BJ (cell line): ENCODE measurements at regions not wholly inside any gene's neighbourhood (a gene's known extent, or its start where the extent isn't known, plus 50 kb on each side); places are given as distances from the start of the nearest gene placed in this dataset.

Experiments
- CTCF ChIA-PET: fragments of 350-600 bp; formaldehyde crosslinking; extraction: SDS; loops from one replicate; lab custom pipeline; 2021; ENCODE audit warnings: antibody characterized with exemption, inconsistent platforms; lab: Yijun Ruan, JAX
- POLR2A ChIA-PET: fragments of 300-600 bp; sonication (Branson Sonifier 250); formaldehyde crosslinking; extraction: SDS; loops from one replicate; lab custom pipeline; 2021; ENCODE audit warnings: antibody characterized with exemption; lab: Charles Lee
- DNase-seq: peaks from one replicate; pipeline ENCODE4 v3.0.0-alpha.2; 2011; ENCODE audit warnings: low read depth
- H3K27me3 ChIP-seq: 2 replicates; pipeline ENCODE4 v1.6.0; 2011; ENCODE audit warnings: low read length; ENCODE audit not compliant: control insufficient read depth, insufficient read depth
- H3K36me3 ChIP-seq: 2 replicates; pipeline ENCODE4 v1.5.1; 2011; ENCODE audit warnings: low read length; ENCODE audit not compliant: control insufficient read depth, insufficient read depth
- H3K4me3 ChIP-seq: 2 replicates; pipeline ENCODE4 v1.5.1; 2011; ENCODE audit warnings: low read depth, mild to moderate bottlenecking, control low read depth, low read length
- TF ChIP-seq, protein P1 (sequence below): IDR thresholded peaks from 2 replicates; pipeline ENCODE4 v1.5.1; 2011; ENCODE audit warnings: low read depth, mild to moderate bottlenecking, control low read depth, inconsistent platforms, low read length, moderate library complexity; ENCODE audit not compliant: insufficient read depth

DNA sequence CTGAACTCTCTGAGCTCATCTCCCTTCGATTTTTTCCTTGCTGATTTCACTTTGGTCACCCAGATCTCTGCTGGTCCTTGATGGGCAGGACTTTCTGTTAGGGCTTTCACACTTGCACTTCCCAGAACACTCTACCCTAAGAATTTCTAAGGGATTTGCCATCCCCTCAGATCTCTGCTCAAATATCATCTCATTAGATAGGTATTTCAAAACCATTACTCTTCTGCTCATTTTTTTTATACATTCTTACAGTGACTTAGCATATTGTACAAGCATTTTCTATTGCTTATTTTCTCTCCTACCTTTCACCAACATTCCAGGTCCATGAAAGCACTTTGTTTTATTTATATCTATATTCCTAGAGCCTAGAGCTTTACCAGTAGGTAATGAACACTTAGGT lies 913.3 kb downstream of the PDHA2 start:
- CTCF ChIA-PET, result no interaction called here
- POLR2A ChIA-PET, result no interaction called here
- Histone ChIP-seq H3K27me3 (no peaks in the 10 kb centered on the region), H3K4me3 (no peak overlapping the region), H3K36me3 (no peaks in the 10 kb centered on the region)
- no peak for DNase-seq
- TF ChIP-seq, protein P1, sequence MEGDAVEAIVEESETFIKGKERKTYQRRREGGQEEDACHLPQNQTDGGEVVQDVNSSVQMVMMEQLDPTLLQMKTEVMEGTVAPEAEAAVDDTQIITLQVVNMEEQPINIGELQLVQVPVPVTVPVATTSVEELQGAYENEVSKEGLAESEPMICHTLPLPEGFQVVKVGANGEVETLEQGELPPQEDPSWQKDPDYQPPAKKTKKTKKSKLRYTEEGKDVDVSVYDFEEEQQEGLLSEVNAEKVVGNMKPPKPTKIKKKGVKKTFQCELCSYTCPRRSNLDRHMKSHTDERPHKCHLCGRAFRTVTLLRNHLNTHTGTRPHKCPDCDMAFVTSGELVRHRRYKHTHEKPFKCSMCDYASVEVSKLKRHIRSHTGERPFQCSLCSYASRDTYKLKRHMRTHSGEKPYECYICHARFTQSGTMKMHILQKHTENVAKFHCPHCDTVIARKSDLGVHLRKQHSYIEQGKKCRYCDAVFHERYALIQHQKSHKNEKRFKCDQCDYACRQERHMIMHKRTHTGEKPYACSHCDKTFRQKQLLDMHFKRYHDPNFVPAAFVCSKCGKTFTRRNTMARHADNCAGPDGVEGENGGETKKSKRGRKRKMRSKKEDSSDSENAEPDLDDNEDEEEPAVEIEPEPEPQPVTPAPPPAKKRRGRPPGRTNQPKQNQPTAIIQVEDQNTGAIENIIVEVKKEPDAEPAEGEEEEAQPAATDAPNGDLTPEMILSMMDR, result no peak

DNA sequence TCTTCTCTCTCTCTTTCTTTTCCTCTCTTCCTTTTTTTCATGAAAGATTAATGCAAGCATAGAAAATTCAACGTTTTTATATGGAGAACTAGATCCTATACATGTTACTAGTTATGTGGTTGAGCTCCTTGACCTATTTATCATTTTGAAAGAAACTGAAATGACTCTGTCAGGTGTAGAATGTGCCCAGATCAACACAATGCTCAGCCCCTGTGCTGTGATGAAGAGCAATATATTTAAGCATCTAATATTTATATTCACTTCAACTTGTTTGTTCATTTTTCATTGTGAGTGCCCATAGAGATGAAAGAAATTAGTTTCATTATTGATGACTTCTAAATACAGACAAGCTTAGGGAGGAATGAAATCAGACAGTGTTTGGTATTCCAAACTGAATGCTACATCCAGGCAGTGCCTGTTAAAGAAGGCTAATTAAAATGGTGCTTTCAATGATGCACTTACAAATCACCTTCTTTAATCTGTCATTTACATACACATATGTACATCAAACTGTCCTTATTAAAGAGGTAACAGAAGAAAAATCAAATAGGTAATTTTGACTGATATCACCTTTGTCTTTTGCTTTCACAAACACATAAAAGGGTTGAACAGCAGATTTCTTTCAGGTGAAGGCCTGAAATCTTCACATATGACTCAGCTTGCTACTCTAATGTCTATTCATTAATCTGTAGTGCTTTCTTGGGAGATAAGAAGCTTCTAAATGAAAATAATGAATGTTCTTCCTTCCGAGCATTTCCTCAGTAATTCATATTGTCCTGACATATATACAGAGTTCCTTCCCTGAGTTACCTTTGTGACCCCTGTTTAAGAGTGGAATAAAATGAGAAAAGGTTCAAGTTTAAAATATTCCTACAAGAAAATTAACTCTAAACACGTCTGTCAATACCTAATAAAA lies 915.9 kb downstream of the PDHA2 start:
- ChIA-PET CTCF (no interaction called here), POLR2A (no interaction called here)
- H3K36me3 ChIP-seq, result no peaks in the 10 kb centered on the region
- H3K27me3 ChIP-seq, result no peaks in the 10 kb centered on the region
- TF ChIP-seq, protein P1, result no peak
- DNase-seq, result no peak
- H3K4me3 ChIP-seq, result no peak overlapping the region

DNA sequence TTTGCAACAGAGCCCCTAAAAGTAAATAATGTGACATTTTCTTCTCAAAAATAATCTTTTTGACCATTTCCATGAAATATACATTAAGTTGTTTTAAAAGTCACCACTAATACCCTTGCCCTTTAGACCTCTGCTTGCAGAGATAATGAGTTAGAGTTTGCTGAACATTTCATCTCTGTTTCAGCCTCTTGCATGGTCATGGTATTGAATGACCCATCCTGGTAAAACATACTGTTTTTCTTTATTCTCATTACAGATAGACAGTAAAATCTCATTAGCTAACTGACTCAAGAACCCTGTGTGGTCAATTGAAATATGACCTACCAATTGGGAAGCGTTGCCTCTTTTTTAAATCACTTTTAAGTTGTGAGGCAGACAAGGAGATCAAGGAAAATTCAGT lies 916.7 kb downstream of the PDHA2 start:
- TF ChIP-seq, protein P1, result no peak
- POLR2A ChIA-PET, result no interaction called here
- DNase-seq, result no peak
- no peaks in the 10 kb centered on the region for H3K27me3 ChIP-seq
- CTCF ChIA-PET, result no interaction called here
- no peaks in the 10 kb centered on the region for H3K36me3 ChIP-seq
- no peak overlapping the region for H3K4me3 ChIP-seq

DNA sequence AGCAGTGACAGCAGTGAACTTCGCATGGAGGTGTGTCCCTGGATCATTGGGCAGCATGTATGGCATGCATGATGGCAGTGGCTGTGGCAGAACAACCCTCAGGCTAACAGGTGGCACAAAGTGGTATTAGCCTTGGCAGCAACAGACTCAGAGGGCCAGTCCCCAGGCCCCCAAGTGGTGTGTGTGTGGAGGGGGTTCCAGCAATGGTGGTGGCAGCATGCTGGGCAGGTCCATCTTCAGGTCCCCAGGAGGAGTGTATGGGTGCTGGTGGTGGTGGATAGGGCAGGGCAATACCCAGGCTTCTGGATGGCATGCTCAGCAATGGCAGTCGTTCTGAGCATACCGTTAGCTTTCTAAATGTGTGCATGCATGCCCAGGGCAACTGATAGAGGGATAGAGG lies 923.7 kb downstream of the PDHA2 start:
- POLR2A ChIA-PET, result no interaction called here
- CTCF ChIA-PET, result no interaction called here
- DNase-seq, result no peak
- H3K36me3 ChIP-seq, result no peaks in the 10 kb centered on the region
- H3K27me3 ChIP-seq, result no peaks in the 10 kb centered on the region
- H3K4me3 ChIP-seq, result no peak overlapping the region
- TF ChIP-seq, protein P1, result no peak

DNA sequence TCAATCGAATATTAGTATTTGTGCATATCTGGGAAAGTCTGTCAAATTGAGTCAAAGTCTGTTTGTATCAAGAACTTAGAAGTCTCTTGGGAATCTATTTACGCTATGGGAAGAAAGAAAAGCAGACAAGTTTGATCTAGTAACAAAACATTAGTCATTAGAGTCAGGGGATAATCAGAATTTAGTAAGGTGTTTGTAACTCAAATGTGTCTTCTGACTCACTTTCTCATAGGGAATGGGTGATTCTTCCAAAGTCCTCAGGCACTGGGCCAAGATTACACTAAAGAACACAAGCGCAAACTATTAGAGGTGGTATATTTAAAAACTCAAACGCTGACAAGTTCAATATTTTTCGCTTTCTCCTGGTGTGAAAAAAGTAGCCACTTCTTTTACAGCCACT lies 926.5 kb downstream of the PDHA2 start:
- DNase-seq, result no peak
- Histone ChIP-seq H3K4me3 (no peak overlapping the region), H3K36me3 (no peaks in the 10 kb centered on the region), H3K27me3 (no peaks in the 10 kb centered on the region)
- POLR2A ChIA-PET, result no interaction called here
- TF ChIP-seq, protein P1, result no peak
- CTCF ChIA-PET, result interaction anchor here (0.5 kb wide), 1 partner anchor 8 kb away, joined by 3 read pairs; no protein-coding TSS in a partner anchor
